Hepatocyte (in vitro differentiated cells): ENCODE measurements at regions not wholly inside any gene's neighbourhood (a gene's known extent, or its start where the extent isn't known, plus 50 kb on each side); places are given as distances from the start of the nearest gene placed in this dataset.

Source experiments
- EZH2 ChIP-seq: fragments of 200-600 bp; sonication (generic); IDR thresholded peaks from 2 replicates; pipeline ENCODE4 v1.6.1; 2016; ENCODE audit warnings: antibody characterized with exemption, mild to moderate bottlenecking, borderline replicate concordance
- EZH2phosphoT487 ChIP-seq: fragments of 200-600 bp; sonication (generic); IDR thresholded peaks from one replicate; pipeline ENCODE4 v1.6.1; 2018; ENCODE audit warnings: antibody characterized with exemption, mild to moderate bottlenecking, low read depth, moderate library complexity; ENCODE audit not compliant: unreplicated experiment, severe bottlenecking
- TF ChIP-seq, protein P1 (sequence below): fragments of 200-600 bp; sonication (generic); IDR thresholded peaks from 2 replicates; pipeline ENCODE4 v1.5.1; 2016; ENCODE audit warnings: antibody characterized with exemption, mild to moderate bottlenecking; ENCODE audit not compliant: poor library complexity

DNA sequence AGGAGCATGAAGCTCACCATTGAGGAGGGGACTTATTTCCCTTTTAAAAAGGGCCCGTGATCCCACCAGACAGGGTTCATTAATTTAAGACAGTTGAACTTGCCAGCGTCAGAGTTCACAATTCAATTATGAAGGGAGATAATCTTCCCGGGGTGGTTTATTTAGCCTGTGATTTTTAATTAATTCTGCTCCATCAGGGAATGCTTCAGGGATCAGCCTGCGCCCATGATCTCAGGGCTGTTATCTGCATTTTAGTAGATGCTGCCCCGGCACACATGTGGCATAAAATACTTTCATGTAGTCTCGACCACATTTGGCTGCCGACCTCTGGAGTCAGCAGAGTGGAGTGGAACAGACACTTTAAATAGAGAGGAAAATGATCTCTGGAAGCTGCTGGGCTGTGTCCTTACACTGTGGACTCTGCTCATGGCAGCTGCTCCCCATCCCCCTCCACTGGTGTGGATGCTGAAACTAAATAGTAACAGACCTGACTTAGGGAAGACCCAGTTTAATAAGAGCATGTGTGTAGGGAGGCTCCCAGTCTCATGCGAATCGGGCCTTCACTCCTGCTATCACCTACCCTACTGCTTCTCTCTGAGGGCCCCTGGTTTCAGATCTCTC is 256.9 kb downstream of the TEX29 start:
- TF ChIP-seq, protein P1, sequence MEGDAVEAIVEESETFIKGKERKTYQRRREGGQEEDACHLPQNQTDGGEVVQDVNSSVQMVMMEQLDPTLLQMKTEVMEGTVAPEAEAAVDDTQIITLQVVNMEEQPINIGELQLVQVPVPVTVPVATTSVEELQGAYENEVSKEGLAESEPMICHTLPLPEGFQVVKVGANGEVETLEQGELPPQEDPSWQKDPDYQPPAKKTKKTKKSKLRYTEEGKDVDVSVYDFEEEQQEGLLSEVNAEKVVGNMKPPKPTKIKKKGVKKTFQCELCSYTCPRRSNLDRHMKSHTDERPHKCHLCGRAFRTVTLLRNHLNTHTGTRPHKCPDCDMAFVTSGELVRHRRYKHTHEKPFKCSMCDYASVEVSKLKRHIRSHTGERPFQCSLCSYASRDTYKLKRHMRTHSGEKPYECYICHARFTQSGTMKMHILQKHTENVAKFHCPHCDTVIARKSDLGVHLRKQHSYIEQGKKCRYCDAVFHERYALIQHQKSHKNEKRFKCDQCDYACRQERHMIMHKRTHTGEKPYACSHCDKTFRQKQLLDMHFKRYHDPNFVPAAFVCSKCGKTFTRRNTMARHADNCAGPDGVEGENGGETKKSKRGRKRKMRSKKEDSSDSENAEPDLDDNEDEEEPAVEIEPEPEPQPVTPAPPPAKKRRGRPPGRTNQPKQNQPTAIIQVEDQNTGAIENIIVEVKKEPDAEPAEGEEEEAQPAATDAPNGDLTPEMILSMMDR, result no peak
- TF ChIP-seq EZH2 (no peak), EZH2phosphoT487 (no peak)
